H1 (cell line): ENCODE measurements at regions not wholly inside any gene's neighbourhood (a gene's known extent, or its start where the extent isn't known, plus 50 kb on each side); places are given as distances from the start of the nearest gene placed in this dataset.

ENCODE experiments used
- EP300 ChIP-seq, 2 experiments: IDR thresholded peaks; 1 replicate in 1 of 2; 2 replicates in 1 of 2; pipeline ENCODE4 v1.6.1; 2011 to 2012; ENCODE audit warnings: low read depth in 2 of 2, low read length in 2 of 2, mild to moderate bottlenecking in 2 of 2, borderline replicate concordance in 1 of 2, inconsistent platforms in 1 of 2, moderate library complexity in 1 of 2
- POLR2AphosphoS5 ChIP-seq: IDR thresholded peaks from 2 replicates; pipeline ENCODE4 v1.6.1; 2011; ENCODE audit warnings: low read depth, low read length
- SAP30 ChIP-seq: fragments of 300-600 bp; sonication (generic); IDR thresholded peaks from 2 replicates; pipeline ENCODE4 v1.7.1; 2012; ENCODE audit warnings: low read length, moderate library complexity, mild to moderate bottlenecking, inconsistent platforms; ENCODE audit not compliant: insufficient read depth, insufficient replicate concordance
- TAF7 ChIP-seq: optimal IDR thresholded peaks from 2 replicates; pipeline ENCODE3; 2011; ENCODE audit warnings: low read depth, mild to moderate bottlenecking, inconsistent platforms, low read length, moderate library complexity, borderline replicate concordance
- TBP ChIP-seq: IDR thresholded peaks from 2 replicates; pipeline ENCODE4 v1.6.1; 2011; ENCODE audit warnings: low read depth, low read length, improper control_type of control experiment
- YY1 ChIP-seq: IDR thresholded peaks from 2 replicates; pipeline ENCODE4 v1.6.1; 2011; ENCODE audit warnings: low read depth, mild to moderate bottlenecking, low read length

DNA sequence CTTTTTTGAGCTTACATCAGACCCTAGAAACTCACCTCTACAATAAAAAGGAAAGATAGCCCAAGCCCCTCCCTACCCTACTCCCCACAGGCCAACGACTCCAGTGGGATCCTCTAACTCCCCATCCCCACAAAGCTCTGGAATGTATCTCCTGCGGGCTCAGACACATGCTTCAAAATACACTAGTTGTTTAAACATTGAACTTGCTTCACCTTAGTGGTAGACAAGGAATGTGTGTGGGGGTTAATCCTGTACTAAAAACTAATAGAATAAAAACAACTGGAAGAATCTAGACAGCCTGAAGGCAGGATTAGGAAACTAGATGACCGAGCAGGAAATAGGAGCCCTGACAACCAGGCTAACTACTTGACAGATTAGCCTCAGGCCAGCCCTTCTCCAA, 211.5 kb downstream of the SUCLG1 start (continued):
- TF ChIP-seq TAF7 (no peak), EP300 (IDR thresholded peaks at IDR 0.05; ENCODE audit: borderline replicate concordance in 1 of 2, low read depth in 2 of 2, low read length in 2 of 2) (no peak), SAP30 (no peak), TBP (no peak), YY1 (no peak), POLR2AphosphoS5 (no peak)
- TF ChIP-seq, all 59 proteins: peak for 0
